ENCODE measurements at regions not wholly inside any gene's neighbourhood (a gene's known extent, or its start where the extent isn't known, plus 50 kb on each side); places are given as distances from the start of the nearest gene placed in this dataset.

- TF ChIP-seq POLR2AphosphoS5 (IDR thresholded peaks at IDR 0.05; ENCODE audit: low read depth, low read length) (no peak), POLR2A (IDR thresholded peaks at IDR 0.05; ENCODE audit: low read depth, low read length) (no peak)
Measured at GRCh38 chr20:57004416-57004815, 262.0 kb downstream of the BMP7 start.
